Esophagus squamous epithelium (tissue), 5 donors: ENCODE measurements at regions not wholly inside any gene's neighbourhood (a gene's known extent, or its start where the extent isn't known, plus 50 kb on each side); places are given as distances from the start of the nearest gene placed in this dataset.

Experiments used
- DNase-seq: peaks from one replicate; lab custom pipeline; 2025; lab: John Stamatoyannopoulos, UW
- H3K27ac ChIP-seq, 4 donors: fragments of 200-600 bp; sonication (generic); one replicate each; pipeline ENCODE4 v1.5.1; 2016 to 2019; ENCODE audit warnings: mild to moderate bottlenecking in 1 of 4
- H3K27me3 ChIP-seq, 4 donors: fragments of 200-600 bp; sonication (generic); 1 replicate in 3 of 4; 2 replicates in 1 of 4; pipeline versions ENCODE4 v1.5.1 to v1.6.0; 2017 to 2021; ENCODE audit warnings: antibody characterized with exemption in 1 of 4
- H3K36me3 ChIP-seq, 3 donors: fragments of 200-600 bp; sonication (generic); one replicate each; pipeline ENCODE4 v1.5.1; 2016 to 2019
- H3K4me1 ChIP-seq, 3 donors: fragments of 200-600 bp; sonication (generic); one replicate each; pipeline ENCODE4 v1.5.1; 2017 to 2019
- H3K4me3 ChIP-seq, 4 donors: fragments of 200-600 bp; sonication (generic); 1 replicate in 3 of 4; 2 replicates in 1 of 4; pipeline ENCODE4 v1.5.1; 2016 to 2019; ENCODE audit warnings: mild to moderate bottlenecking in 2 of 4, moderate library complexity in 1 of 4
- H3K9me3 ChIP-seq, 3 donors: fragments of 200-600 bp; sonication (generic); one replicate each; pipeline ENCODE4 v1.5.1; 2016 to 2019
- POLR2A ChIP-seq, 4 donors: fragments of 450-650 bp; IDR thresholded peaks; one replicate each; pipeline ENCODE4 v1.6.1; 2017; ENCODE audit warnings: antibody characterized with exemption in 4 of 4, mild to moderate bottlenecking in 4 of 4, moderate library complexity in 3 of 4
- whole genome bisulfite sequencing, 2 donors: methylation state at CpG; one replicate each; pipeline ENCODE4 v1.1.5; 2018; 5-methylcytosine and 5-hydroxymethylcytosine counted together
- intact Hi-C: fragments of 100-400 bp; cut with DNase I; formaldehyde crosslinking; loops from one replicate; pipeline ENCODE4 v1.15.0; 2022
- TF ChIP-seq, protein P1 (sequence below), 6 experiments: fragments of 450-650 bp in 4 of 6; fragments of 200-600 bp in 2 of 6; sonication (generic) in 2 of 6; IDR thresholded peaks; one replicate each; pipeline ENCODE4 v1.5.1; 2016 to 2019; ENCODE audit warnings: antibody characterized with exemption in 6 of 6, mild to moderate bottlenecking in 4 of 6, moderate library complexity in 4 of 6
- donor health status: DM: yes; HTN: yes; CAD: no.

DNA sequence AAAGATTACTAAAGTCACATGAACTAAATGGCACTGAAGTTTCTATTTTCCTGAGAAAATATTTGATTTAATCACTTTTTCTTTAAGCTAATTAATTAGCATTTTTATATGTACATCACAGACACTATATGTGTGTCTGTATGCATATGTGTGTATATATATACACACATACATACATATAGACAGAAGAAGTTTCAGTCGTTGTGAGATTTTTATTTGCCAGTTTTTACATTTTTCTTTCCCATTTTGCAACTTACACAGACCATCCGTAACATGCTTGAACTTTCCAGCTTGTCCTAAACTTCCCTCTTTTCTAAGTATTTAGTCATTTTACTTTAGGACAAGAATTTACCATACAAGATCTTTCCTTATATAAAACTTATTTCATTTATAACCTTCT is 299.1 kb downstream of the IPO8 start:
- H3K27ac ChIP-seq: no peak overlapping the region
- H3K4me1 ChIP-seq: no peaks in the 10 kb centered on the region
- DNase-seq: no peak
- H3K9me3 ChIP-seq: no peaks in the 10 kb centered on the region
- 66 to 76% methylated on average over 2 of the region's 2 CpGs for WGBS, 2 donors
- intact Hi-C loops: no loop called here
- no peak overlapping the region for H3K4me3 ChIP-seq
- H3K27me3 ChIP-seq: no peaks in the 10 kb centered on the region
- no peaks in the 10 kb centered on the region for H3K36me3 ChIP-seq
- TF ChIP-seq POLR2A (IDR thresholded peaks at IDR 0.05): no peak
- TF ChIP-seq, protein P1, sequence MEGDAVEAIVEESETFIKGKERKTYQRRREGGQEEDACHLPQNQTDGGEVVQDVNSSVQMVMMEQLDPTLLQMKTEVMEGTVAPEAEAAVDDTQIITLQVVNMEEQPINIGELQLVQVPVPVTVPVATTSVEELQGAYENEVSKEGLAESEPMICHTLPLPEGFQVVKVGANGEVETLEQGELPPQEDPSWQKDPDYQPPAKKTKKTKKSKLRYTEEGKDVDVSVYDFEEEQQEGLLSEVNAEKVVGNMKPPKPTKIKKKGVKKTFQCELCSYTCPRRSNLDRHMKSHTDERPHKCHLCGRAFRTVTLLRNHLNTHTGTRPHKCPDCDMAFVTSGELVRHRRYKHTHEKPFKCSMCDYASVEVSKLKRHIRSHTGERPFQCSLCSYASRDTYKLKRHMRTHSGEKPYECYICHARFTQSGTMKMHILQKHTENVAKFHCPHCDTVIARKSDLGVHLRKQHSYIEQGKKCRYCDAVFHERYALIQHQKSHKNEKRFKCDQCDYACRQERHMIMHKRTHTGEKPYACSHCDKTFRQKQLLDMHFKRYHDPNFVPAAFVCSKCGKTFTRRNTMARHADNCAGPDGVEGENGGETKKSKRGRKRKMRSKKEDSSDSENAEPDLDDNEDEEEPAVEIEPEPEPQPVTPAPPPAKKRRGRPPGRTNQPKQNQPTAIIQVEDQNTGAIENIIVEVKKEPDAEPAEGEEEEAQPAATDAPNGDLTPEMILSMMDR (IDR thresholded peaks at IDR 0.05): no peak

DNA sequence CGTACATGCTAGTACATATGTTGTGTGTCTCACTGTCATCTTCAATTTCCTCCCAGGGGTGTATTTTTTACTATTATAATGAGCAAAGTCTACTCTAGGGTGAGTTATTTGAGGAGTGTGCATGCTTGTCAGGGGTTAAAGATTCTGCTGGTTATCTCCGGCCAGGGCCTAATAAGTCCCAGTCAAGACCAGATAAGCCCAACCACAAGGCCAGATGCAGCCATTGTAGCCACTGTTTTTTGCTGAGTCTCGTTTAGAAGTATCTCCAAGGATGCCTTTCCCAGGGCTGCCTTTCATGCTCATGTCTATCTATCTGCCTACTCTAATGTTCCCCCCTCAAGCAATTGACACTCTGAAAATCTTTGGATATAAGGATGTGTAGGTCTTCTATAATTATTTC is 300.5 kb downstream of the IPO8 start:
- DNase-seq: no peak
- Histone ChIP-seq H3K9me3 (no peaks in the 10 kb centered on the region), H3K4me1 (no peaks in the 10 kb centered on the region), H3K27ac (no peak overlapping the region), H3K36me3 (no peaks in the 10 kb centered on the region), H3K27me3 (no peaks in the 10 kb centered on the region), H3K4me3 (no peak overlapping the region)
- 56 to 62% methylated on average over 3 of the region's 3 CpGs for WGBS, 2 donors
- TF ChIP-seq, protein P1 (IDR thresholded peaks at IDR 0.05): no peak
- no peak for TF ChIP-seq POLR2A (IDR thresholded peaks at IDR 0.05)
- intact Hi-C loops: no loop called here

DNA sequence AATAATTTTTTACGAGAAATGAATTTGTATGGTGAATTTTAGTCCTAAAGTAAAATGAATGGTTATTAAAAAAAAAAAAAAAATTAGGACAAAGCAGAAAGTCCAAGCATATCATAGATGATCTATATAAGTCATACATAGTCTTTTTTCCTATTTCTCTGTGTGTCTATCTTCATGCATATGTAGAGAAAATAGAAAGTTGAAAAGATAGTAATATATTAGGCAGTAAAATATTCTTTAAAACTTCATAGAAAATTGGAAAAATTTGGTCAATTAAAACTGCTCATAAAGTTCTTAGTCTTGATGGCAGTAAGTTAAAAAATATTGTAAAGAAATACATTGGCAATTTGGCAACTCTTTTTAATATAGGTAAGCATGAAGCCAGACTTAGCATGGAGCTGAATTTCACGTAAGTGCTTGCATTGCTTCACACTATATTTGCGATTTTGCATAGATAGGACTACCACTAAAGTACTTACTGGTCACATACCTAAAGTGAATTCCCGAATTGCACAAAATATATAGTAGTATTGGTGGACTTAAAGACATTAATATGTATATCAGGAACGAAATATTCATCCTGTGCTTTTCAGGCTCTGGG is 303.8 kb downstream of the IPO8 start:
- no peak overlapping the region for H3K27ac ChIP-seq
- no peaks in the 10 kb centered on the region for H3K4me1 ChIP-seq
- 73 to 74% methylated on average over 5 of the region's 5 CpGs for WGBS, 2 donors
- no peak for TF ChIP-seq POLR2A (IDR thresholded peaks at IDR 0.05)
- TF ChIP-seq, protein P1 (IDR thresholded peaks at IDR 0.05): no peak
- no peak overlapping the region for H3K4me3 ChIP-seq
- intact Hi-C loops: no loop called here
- no peaks in the 10 kb centered on the region for H3K9me3 ChIP-seq
- no peak for DNase-seq
- H3K36me3 ChIP-seq: no peaks in the 10 kb centered on the region
- no peaks in the 10 kb centered on the region for H3K27me3 ChIP-seq

DNA sequence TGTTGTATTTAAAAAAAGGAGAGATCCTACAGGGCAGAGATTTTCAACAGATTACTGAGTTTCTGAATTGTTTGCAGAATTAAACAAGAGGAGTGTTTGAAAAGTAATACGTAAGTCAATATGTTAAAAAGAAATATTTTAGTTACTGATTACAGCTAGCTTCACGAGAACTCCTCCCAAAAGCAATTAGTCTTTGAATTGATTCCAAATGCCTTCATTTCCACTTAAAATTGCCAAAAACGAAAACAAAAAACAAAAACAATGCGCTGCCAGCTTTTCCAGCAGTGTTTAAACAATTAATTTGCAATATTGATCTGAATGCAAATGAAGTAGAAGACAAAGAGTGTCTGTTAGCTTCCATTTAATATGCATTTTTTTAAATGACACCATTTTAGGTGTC is 310.0 kb downstream of the IPO8 start:
- H3K4me1 ChIP-seq: no peaks in the 10 kb centered on the region
- no peak overlapping the region for H3K4me3 ChIP-seq
- no peak for TF ChIP-seq POLR2A (IDR thresholded peaks at IDR 0.05)
- TF ChIP-seq, protein P1 (IDR thresholded peaks at IDR 0.05): no peak
- H3K27ac ChIP-seq: no peak overlapping the region
- no peaks in the 10 kb centered on the region for H3K27me3 ChIP-seq
- 65 to 80% methylated on average over 4 of the region's 4 CpGs for WGBS, 2 donors
- no peak for DNase-seq
- H3K36me3 ChIP-seq: no peaks in the 10 kb centered on the region
- H3K9me3 ChIP-seq: no peaks in the 10 kb centered on the region
- intact Hi-C loops: no loop called here

DNA sequence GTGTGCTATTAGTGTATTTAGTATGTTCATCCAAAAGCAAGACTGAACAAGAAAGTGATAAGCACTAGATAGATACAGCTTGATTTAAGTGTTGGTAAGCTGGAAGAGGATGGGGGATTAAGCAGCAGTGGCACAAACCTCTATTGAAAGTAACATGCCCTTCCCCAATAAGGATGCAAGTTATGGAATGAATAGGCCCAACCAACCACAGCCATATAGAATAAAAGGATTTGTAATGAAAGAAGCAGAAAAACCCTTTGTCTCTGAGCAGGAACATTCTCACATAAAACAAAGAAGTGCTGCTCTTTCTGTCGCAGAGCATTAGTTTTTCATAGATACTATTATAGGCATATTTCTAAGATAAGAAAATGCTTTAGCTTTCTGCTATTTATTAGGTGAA is 310.7 kb downstream of the IPO8 start:
- intact Hi-C loops: no loop called here
- no peaks in the 10 kb centered on the region for H3K27me3 ChIP-seq
- DNase-seq: no peak
- no peak overlapping the region for H3K4me3 ChIP-seq
- TF ChIP-seq, protein P1 (IDR thresholded peaks at IDR 0.05): no peak
- no peak for TF ChIP-seq POLR2A (IDR thresholded peaks at IDR 0.05)
- WGBS, 2 donors: 71 to 93% methylated on average over 1 of the region's 1 CpG
- no peaks in the 10 kb centered on the region for H3K4me1 ChIP-seq
- H3K27ac ChIP-seq: no peak overlapping the region
- no peaks in the 10 kb centered on the region for H3K36me3 ChIP-seq
- H3K9me3 ChIP-seq: no peaks in the 10 kb centered on the region
